ENCODE measurements at regions not wholly inside any gene's neighbourhood (a gene's known extent, or its start where the extent isn't known, plus 50 kb on each side); places are given as distances from the start of the nearest gene placed in this dataset.

- H4K20me1 ChIP-seq (ENCODE audit: insufficient read depth) = no peaks in the 10 kb centered on the region
- no peaks in the 10 kb centered on the region for H3K79me2 ChIP-seq (ENCODE audit: insufficient read depth, low read length)
- H3K27ac ChIP-seq (ENCODE audit: low read depth, low read length) = no peak overlapping the region
- ChIA-PET CTCF (interaction anchor here (1.1 kb wide), 1 partner anchor 451 kb away, joined by 3 read pairs; no protein-coding TSS in a partner anchor), RAD21 (ENCODE audit: low non-redundant PET in 1 of 2, low total read pairs in 2 of 2, uncharacterized antibody in 2 of 2, unreplicated experiment in 2 of 2) (no interaction called here), POLR2A (no interaction called here)
- no peak for TF ChIP-seq CTCF (IDR thresholded peaks at IDR 0.05 in 2 of 3, conservative IDR thresholded peaks at IDR 0.05 in 1 of 3; ENCODE audit: borderline replicate concordance in 1 of 3, insufficient read depth in 1 of 3, low read depth in 2 of 3, low read length in 2 of 3)
- TF ChIP-seq CBX3 (IDR thresholded peaks at IDR 0.05; ENCODE audit: low read depth) = no peak
- TF ChIP-seq REST (IDR thresholded peaks at IDR 0.05; ENCODE audit: low read depth) = no peak
- TF ChIP-seq TCF7L2 (IDR thresholded peaks at IDR 0.05; ENCODE audit: borderline replicate concordance, extremely low read depth, insufficient read depth, insufficient read length) = no peak
- no peak for TF ChIP-seq JUND (IDR thresholded peaks at IDR 0.05)
- no peak for TF ChIP-seq ELF1 (IDR thresholded peaks at IDR 0.05; ENCODE audit: borderline replicate concordance, low read depth)
- no peak for TF ChIP-seq EZH2 (IDR thresholded peaks at IDR 0.05)
- no peak for TF ChIP-seq FOSL1 (IDR thresholded peaks at IDR 0.05; ENCODE audit: low read depth)
- no peak for TF ChIP-seq SRF (IDR thresholded peaks at IDR 0.05; ENCODE audit: low read depth)
- no peak for TF ChIP-seq ZNF274 (IDR thresholded peaks at IDR 0.05; ENCODE audit: low read depth, low read length)
- no peak for TF ChIP-seq RAD21 (IDR thresholded peaks at IDR 0.05; ENCODE audit: low read depth)
- TF ChIP-seq POLR2A (IDR thresholded peaks at IDR 0.05; ENCODE audit: borderline replicate concordance, extremely low read depth, insufficient read depth, insufficient read length) = no peak
- no peak for TF ChIP-seq EGR1 (IDR thresholded peaks at IDR 0.05; ENCODE audit: low read depth)
- no peak for TF ChIP-seq EZH2phosphoT487 (IDR thresholded peaks at IDR 0.05; ENCODE audit: borderline replicate concordance)
- no peak for TF ChIP-seq YY1 (IDR thresholded peaks at IDR 0.05; ENCODE audit: extremely low read depth, insufficient replicate concordance, low read depth, low read length)
- no peak for TF ChIP-seq ATF3 (IDR thresholded peaks at IDR 0.05)
- no peak for TF ChIP-seq SP1 (IDR thresholded peaks at IDR 0.05; ENCODE audit: low read depth)
- TF ChIP-seq SIN3A (IDR thresholded peaks at IDR 0.05; ENCODE audit: low read depth) = no peak
- TF ChIP-seq POLR2AphosphoS5 (IDR thresholded peaks at IDR 0.05; ENCODE audit: low read depth, low read length) = no peak
- H3K4me1 ChIP-seq (ENCODE audit: control insufficient read depth in 1 of 2, insufficient read depth in 2 of 2, low read length in 2 of 2) = no peaks in the 10 kb centered on the region
- no peaks in the 10 kb centered on the region for H3K27me3 ChIP-seq (ENCODE audit: insufficient read depth, low read length)
- ATAC-seq (no peak), DNase-seq (ENCODE audit: low read depth, low spot score) (no peak)
- no TSS peak for BruUV-seq (replicated peaks)
- H3K36me3 ChIP-seq (ENCODE audit: control insufficient read depth in 1 of 2, insufficient read depth in 2 of 2, low read length in 2 of 2) = no peaks in the 10 kb centered on the region
- H3K4me3 ChIP-seq (replicated peaks in 1 of 2; ENCODE audit: low read depth in 1 of 2, low read length in 2 of 2) = no peak overlapping the region
- no peaks in the 10 kb centered on the region for H3K9me3 ChIP-seq (ENCODE audit: control insufficient read depth in 1 of 2, insufficient read depth in 1 of 2, low read depth in 1 of 2, low read length in 2 of 2)
- H2AFZ ChIP-seq (ENCODE audit: low read depth, low read length, poor library complexity, severe bottlenecking) = no peak overlapping the region
- intact Hi-C loops (cut with micrococcal nuclease) = loop anchor here (2.0 kb wide), 1 partner anchor 451 kb away; no protein-coding TSS in a partner anchor
- no peaks in the 10 kb centered on the region for H3K9me2 ChIP-seq (ENCODE audit: insufficient read depth)
- no peak overlapping the region for H3K4me2 ChIP-seq (ENCODE audit: low read length)
- no peak overlapping the region for H3K9ac ChIP-seq (ENCODE audit: low read length)
Observed at GRCh38 chr2:180607514-180608049, 372.8 kb upstream of the UBE2E3 start.
